Adrenal gland (tissue), 9 donors: ENCODE measurements at regions not wholly inside any gene's neighbourhood (a gene's known extent, or its start where the extent isn't known, plus 50 kb on each side); places are given as distances from the start of the nearest gene placed in this dataset.
"Not testable (repeated sequence)": the region's sequence is repeated elsewhere in the genome, so short reads cannot be mapped to it uniquely, and the experiment has no call there.

ENCODE experiments used
- DNase-seq, 7 donors: peaks; one replicate each; pipeline ENCODE4 v3.0.0-alpha.2; 2019 to 2020
- H3K27ac ChIP-seq, 5 donors: fragments of 200-600 bp; sonication (generic) in 4 of 5; 1 replicate in 3 of 5; 2 replicates in 2 of 5; pipeline versions ENCODE4 v1.5.1 to v1.8.0; 2016 to 2020; ENCODE audit warnings: mild to moderate bottlenecking in 1 of 5
- H3K27me3 ChIP-seq: fragments of 200-600 bp; 2 replicates; pipeline ENCODE4 v1.8.0; 2021
- H3K36me3 ChIP-seq, 2 donors: fragments of 200-600 bp; replicated peaks in 1 of 2; 1 replicate in 1 of 2; 2 replicates in 1 of 2; pipeline versions ENCODE4 v1.5.1 to v1.8.0; 2018 to 2022
- H3K4me1 ChIP-seq, 2 donors: fragments of 200-600 bp; replicated peaks in 1 of 2; 1 replicate in 1 of 2; 2 replicates in 1 of 2; pipeline versions ENCODE4 v1.5.1 to v1.8.0; 2018 to 2021
- H3K4me3 ChIP-seq, 4 donors: fragments of 200-600 bp; sonication (generic) in 3 of 4; one replicate each; pipeline ENCODE4 v1.5.1; 2016 to 2018
- H3K9me3 ChIP-seq, 3 donors: fragments of 200-600 bp; sonication (generic) in 1 of 3; replicated peaks in 1 of 3; 1 replicate in 2 of 3; 2 replicates in 1 of 3; pipeline versions ENCODE4 v1.5.1 to v1.8.0; 2016 to 2021
- POLR2A ChIP-seq, 2 donors: fragments of 450-650 bp; IDR thresholded peaks; one replicate each; pipeline ENCODE4 v1.6.1; 2017; ENCODE audit warnings: antibody characterized with exemption in 2 of 2, mild to moderate bottlenecking in 2 of 2, moderate library complexity in 1 of 2
- WGBS, 4 donors: extraction: QIAGEN DNeasy Blood & Tissue Kit in 2 of 4; methylation state at CpG; one replicate each; pipeline versions ENCODE4 v1.1.5 to v1.1.7; 2013 to 2017; 5-methylcytosine and 5-hydroxymethylcytosine counted together
- intact Hi-C, 2 donors: fragments of 100-400 bp; cut with DNase I; formaldehyde crosslinking; loops; one replicate each; pipeline versions ENCODE4 v1.14.1 to v1.15.0; 2022 to 2023
- TF ChIP-seq, protein P1 (sequence below), 6 experiments: fragments of 450-650 bp in 4 of 6; fragments of 200-600 bp in 2 of 6; sonication (generic) in 1 of 6; IDR thresholded peaks; 1 replicate in 5 of 6; 2 replicates in 1 of 6; pipeline versions ENCODE4 v1.5.1 to v1.8.0; 2016 to 2021; ENCODE audit warnings: antibody characterized with exemption in 6 of 6, mild to moderate bottlenecking in 2 of 6, moderate library complexity in 1 of 6
- donor health status: healthy with polysubstance abuse.
- donor health status: Bipolar disorder and iron deficiency.
- donor health status: DM: yes; HTN: yes; CAD: no.
- donor health status: DM: no; HTN: no; CAD: no.
- donor health status: DM: no; HTN: no; CAD: no.

DNA sequence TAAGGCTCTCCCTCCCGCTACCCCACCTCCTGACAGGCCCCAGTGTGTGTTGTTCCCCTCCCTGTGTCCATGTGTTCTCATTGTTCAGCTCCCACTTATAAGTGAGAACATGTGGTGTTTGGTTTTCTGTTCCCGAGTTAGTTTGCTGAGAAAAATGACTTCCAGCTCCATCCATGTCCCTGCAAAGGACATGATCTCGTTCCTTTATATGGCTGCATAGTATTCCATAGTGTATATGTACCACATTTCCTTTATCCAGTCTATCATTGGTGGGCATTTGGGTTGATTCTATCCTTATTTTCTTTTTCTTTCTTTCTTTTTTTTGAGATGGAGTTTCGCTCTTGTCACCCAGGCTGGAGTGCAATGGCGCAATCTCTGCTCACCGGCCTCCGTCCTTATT is 57.8 kb upstream of the RASSF3 start:
- H3K9me3 ChIP-seq, H3K27me3 ChIP-seq, H3K36me3 ChIP-seq, H3K4me1 ChIP-seq, H3K27ac ChIP-seq, H3K4me3 ChIP-seq, DNase-seq: not testable (repeated sequence)
- WGBS, 4 donors = 91 to 93% (median 93%) methylated on average over 7 of the region's 7 CpGs
- intact Hi-C loops = loop anchor here (5.0 to 10.0 kb wide), 3 partner anchors 52 to 145 kb away; partner anchors contain the start of gene RASSF3 (in 1 of the 2)

DNA sequence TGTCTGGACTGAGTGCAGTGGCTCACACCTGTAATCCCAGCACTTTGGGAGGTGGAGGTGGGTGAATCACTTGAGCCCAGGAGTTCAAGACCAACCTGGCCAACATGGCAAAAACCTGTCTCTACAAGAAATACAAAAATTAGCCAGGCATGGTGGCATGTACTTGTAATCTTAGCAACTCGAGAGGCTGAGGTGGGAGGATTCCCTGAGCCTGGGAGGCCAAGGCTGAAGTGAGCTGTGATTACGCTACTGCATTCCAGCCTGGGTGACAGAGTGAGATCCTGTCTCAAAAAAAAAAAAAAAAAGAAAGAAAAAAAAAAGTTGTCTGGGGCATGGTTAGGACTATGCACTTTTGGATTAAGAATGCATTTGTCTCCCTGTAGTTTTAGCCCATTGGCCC is 56.6 kb upstream of the RASSF3 start:
- not testable (repeated sequence) for H3K27ac ChIP-seq, H3K4me3 ChIP-seq, H3K9me3 ChIP-seq, H3K4me1 ChIP-seq, H3K27me3 ChIP-seq, H3K36me3 ChIP-seq
- intact Hi-C loops = loop anchor here (5.0 to 10.0 kb wide), 3 partner anchors 51 to 144 kb away; partner anchors contain the start of gene RASSF3 (in 1 of the 2)
- peak in 1 of 7 donors; percentile 29 for DNase-seq
- WGBS, 4 donors = 67 to 88% (median 80%) methylated on average over 2 of the region's 2 CpGs

DNA sequence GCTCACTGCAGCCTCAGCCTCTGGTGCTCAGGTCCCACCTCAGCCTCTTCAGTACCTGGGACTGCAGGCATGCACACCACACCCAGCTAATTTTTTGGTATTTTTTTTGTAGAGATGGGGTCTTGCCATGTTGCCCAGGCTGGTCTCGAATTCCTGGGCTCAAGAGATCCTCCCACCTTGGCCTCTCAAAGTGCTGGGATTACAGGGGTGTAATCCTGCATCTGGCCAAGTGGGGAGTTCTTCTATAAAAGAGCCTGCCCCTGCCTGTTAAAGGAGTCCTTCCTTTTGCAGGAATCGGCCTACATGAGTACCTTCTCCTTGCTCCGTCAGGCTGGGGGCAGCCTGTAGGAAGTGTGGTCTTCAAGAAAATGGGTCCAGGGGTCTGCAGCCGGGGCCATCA is 54.1 kb upstream of the RASSF3 start:
- Histone ChIP-seq H3K27ac (no peak overlapping the region), H3K9me3 (no peaks in the 10 kb centered on the region), H3K4me3 (no peak overlapping the region), H3K4me1 (no peaks in the 10 kb centered on the region), H3K27me3 (no peaks in the 10 kb centered on the region), H3K36me3 (no peaks in the 10 kb centered on the region)
- intact Hi-C loops = loop anchor here in 1 of 2 donors (10.0 kb wide), 1 partner anchor 49 kb away; no protein-coding TSS in a partner anchor
- 85 to 94% (median 91%) methylated on average over 4 of the region's 4 CpGs for WGBS, 4 donors
- TF ChIP-seq POLR2A (IDR thresholded peaks at IDR 0.05) = no peak
- TF ChIP-seq, protein P1, sequence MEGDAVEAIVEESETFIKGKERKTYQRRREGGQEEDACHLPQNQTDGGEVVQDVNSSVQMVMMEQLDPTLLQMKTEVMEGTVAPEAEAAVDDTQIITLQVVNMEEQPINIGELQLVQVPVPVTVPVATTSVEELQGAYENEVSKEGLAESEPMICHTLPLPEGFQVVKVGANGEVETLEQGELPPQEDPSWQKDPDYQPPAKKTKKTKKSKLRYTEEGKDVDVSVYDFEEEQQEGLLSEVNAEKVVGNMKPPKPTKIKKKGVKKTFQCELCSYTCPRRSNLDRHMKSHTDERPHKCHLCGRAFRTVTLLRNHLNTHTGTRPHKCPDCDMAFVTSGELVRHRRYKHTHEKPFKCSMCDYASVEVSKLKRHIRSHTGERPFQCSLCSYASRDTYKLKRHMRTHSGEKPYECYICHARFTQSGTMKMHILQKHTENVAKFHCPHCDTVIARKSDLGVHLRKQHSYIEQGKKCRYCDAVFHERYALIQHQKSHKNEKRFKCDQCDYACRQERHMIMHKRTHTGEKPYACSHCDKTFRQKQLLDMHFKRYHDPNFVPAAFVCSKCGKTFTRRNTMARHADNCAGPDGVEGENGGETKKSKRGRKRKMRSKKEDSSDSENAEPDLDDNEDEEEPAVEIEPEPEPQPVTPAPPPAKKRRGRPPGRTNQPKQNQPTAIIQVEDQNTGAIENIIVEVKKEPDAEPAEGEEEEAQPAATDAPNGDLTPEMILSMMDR (IDR thresholded peaks at IDR 0.05) = no peak
- no peak for DNase-seq

DNA sequence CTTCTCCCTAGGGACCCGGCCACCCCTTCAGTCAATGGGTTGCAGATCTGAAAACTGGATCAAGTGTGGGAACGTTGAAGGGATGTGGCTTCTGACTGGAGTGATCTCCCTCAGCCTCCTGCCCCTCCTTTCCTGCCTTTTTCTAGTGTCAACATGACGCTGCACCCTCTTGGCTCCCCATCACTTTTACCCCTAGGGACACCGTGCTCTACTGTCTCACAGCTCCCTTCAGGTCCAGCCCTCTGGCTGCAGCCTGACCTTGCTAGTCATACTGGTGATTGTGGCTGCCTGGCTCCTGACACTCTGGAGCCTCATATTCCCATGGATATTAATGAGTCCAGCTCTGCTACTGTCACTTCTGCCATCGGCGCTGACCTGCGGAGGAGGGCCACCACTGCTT is 51.5 kb upstream of the RASSF3 start:
- H3K36me3 ChIP-seq = no peaks in the 10 kb centered on the region
- H3K27ac ChIP-seq = no peak overlapping the region
- no peaks in the 10 kb centered on the region for H3K4me1 ChIP-seq
- H3K9me3 ChIP-seq = no peaks in the 10 kb centered on the region
- H3K4me3 ChIP-seq = no peak overlapping the region
- intact Hi-C loops = loop anchor here in 1 of 2 donors (10.0 kb wide), 1 partner anchor 46 kb away; no protein-coding TSS in a partner anchor
- WGBS, 4 donors = 59 to 71% (median 64%) methylated on average over 7 of the region's 7 CpGs
- no peak for TF ChIP-seq POLR2A (IDR thresholded peaks at IDR 0.05)
- TF ChIP-seq, protein P1 (IDR thresholded peaks at IDR 0.05) = no peak
- no peaks in the 10 kb centered on the region for H3K27me3 ChIP-seq
- DNase-seq = peak in 5 of 7 donors; percentile 28 to 55 (median 48)

GRCh38 chr12:64560396-64561301 is 49.6 kb upstream of the RASSF3 start:
- Histone ChIP-seq H3K9me3 (no peaks in the 10 kb centered on the region), H3K4me3 (no peak overlapping the region), H3K27me3 (no peaks in the 10 kb centered on the region), H3K27ac (no peak overlapping the region), H3K36me3 (no peaks in the 10 kb centered on the region), H3K4me1 (no peaks in the 10 kb centered on the region)
- 52 to 55% (median 54%) methylated on average over 12 of the region's 12 CpGs for WGBS, 4 donors
- TF ChIP-seq, protein P1 (IDR thresholded peaks at IDR 0.05) = no peak
- TF ChIP-seq POLR2A (IDR thresholded peaks at IDR 0.05) = no peak
- peak in 6 of 7 donors; percentile 32 to 70 (median 52) for DNase-seq
- intact Hi-C loops = no loop called here
